H9 (cell line): ENCODE measurements at regions not wholly inside any gene's neighbourhood (a gene's known extent, or its start where the extent isn't known, plus 50 kb on each side); places are given as distances from the start of the nearest gene placed in this dataset.

ENCODE experiments used
- DNase-seq: peaks from one replicate; pipeline ENCODE4 v3.0.0-alpha.2; 2017
- H2AFZ ChIP-seq: one replicate; pipeline ENCODE4 v1.6.1; 2013; ENCODE audit warnings: mild to moderate bottlenecking, low read length, control low read depth, moderate library complexity
- H2AK5ac ChIP-seq: 2 replicates; pipeline ENCODE4 v1.6.1; 2013; ENCODE audit warnings: low read length, control low read depth, mixed read lengths; ENCODE audit not compliant: insufficient read length
- H2BK120ac ChIP-seq: one replicate; pipeline ENCODE4 v1.6.1; 2013; ENCODE audit warnings: low read depth, mild to moderate bottlenecking, low read length, control low read depth, inconsistent platforms; ENCODE audit not compliant: poor library complexity, severe bottlenecking
- H2BK12ac ChIP-seq: 2 replicates; pipeline ENCODE4 v1.6.1; 2013; ENCODE audit warnings: low read length, control low read depth, mixed read lengths, low read depth; ENCODE audit not compliant: insufficient read length
- H2BK15ac ChIP-seq: 2 replicates; pipeline ENCODE4 v1.6.1; 2013; ENCODE audit warnings: low read depth, low read length, control low read depth
- H2BK20ac ChIP-seq: one replicate; pipeline ENCODE4 v1.6.1; 2013; ENCODE audit warnings: low read depth, mild to moderate bottlenecking, low read length, control low read depth, inconsistent platforms; ENCODE audit not compliant: poor library complexity, severe bottlenecking
- H2BK5ac ChIP-seq: 2 replicates; pipeline ENCODE4 v1.6.1; 2013; ENCODE audit warnings: low read length, control low read depth, mixed read lengths; ENCODE audit not compliant: insufficient read length
- H3K14ac ChIP-seq: 2 replicates; pipeline ENCODE4 v1.6.1; 2013; ENCODE audit warnings: low read length, control low read depth; ENCODE audit not compliant: insufficient read depth
- H3K18ac ChIP-seq: 2 replicates; pipeline ENCODE4 v1.6.1; 2013; ENCODE audit warnings: low read depth, mild to moderate bottlenecking, mixed read lengths, low read length, control low read depth; ENCODE audit not compliant: insufficient read length
- H3K23ac ChIP-seq: 2 replicates; pipeline ENCODE4 v1.6.1; 2013; ENCODE audit warnings: low read length, control low read depth, mixed read lengths, low read depth; ENCODE audit not compliant: insufficient read length
- H3K23me2 ChIP-seq: 2 replicates; pipeline ENCODE4 v1.6.1; 2013; ENCODE audit warnings: low read depth, mild to moderate bottlenecking, mixed read lengths, low read length, control low read depth; ENCODE audit not compliant: insufficient read length, poor library complexity, severe bottlenecking
- H3K27ac ChIP-seq: 2 replicates; pipeline ENCODE4 v1.5.1; 2013; ENCODE audit warnings: low read length, control low read depth, mixed read lengths, low read depth; ENCODE audit not compliant: insufficient read length
- H3K27me3 ChIP-seq: 2 replicates; pipeline ENCODE4 v1.6.1; 2013; ENCODE audit warnings: low read length, control low read depth, inconsistent platforms; ENCODE audit not compliant: insufficient read depth
- H3K4ac ChIP-seq: 2 replicates; pipeline ENCODE4 v1.6.1; 2013; ENCODE audit warnings: low read depth, mild to moderate bottlenecking, control low read depth, inconsistent platforms, low read length, moderate library complexity
- H3K4me1 ChIP-seq: 2 replicates; pipeline ENCODE4 v1.6.1; 2013; ENCODE audit warnings: low read length, control low read depth, inconsistent platforms; ENCODE audit not compliant: insufficient read depth
- H3K4me2 ChIP-seq: 2 replicates; pipeline ENCODE4 v1.6.1; 2013; ENCODE audit warnings: low read length, control low read depth, mixed read lengths; ENCODE audit not compliant: insufficient read length, insufficient read depth
- H3K56ac ChIP-seq: 2 replicates; pipeline ENCODE4 v1.6.1; 2013; ENCODE audit warnings: low read depth, mild to moderate bottlenecking, mixed read lengths, low read length, control low read depth; ENCODE audit not compliant: insufficient read length
- H3K79me1 ChIP-seq: 2 replicates; pipeline ENCODE4 v1.6.1; 2013; ENCODE audit warnings: low read depth, mild to moderate bottlenecking, moderate library complexity, low read length, control low read depth, inconsistent platforms; ENCODE audit not compliant: insufficient read depth, poor library complexity, severe bottlenecking
- H3K79me2 ChIP-seq: 2 replicates; pipeline ENCODE4 v1.6.1; 2013; ENCODE audit warnings: low read length, control low read depth, inconsistent platforms; ENCODE audit not compliant: insufficient read depth
- H3K9ac ChIP-seq: 2 replicates; pipeline ENCODE4 v1.6.1; 2013; ENCODE audit warnings: low read length, control low read depth, mixed read lengths; ENCODE audit not compliant: insufficient read length; ENCODE audit errors: extremely low read depth
- H3K9me3 ChIP-seq: one replicate; pipeline ENCODE4 v1.6.1; 2013; ENCODE audit warnings: low read depth, low read length, inconsistent platforms; ENCODE audit not compliant: control insufficient read depth
- H3T11ph ChIP-seq: one replicate; pipeline ENCODE4 v1.6.1; 2013; ENCODE audit warnings: mild to moderate bottlenecking, low read length, control low read depth, inconsistent platforms
- H4K20me1 ChIP-seq: one replicate; pipeline ENCODE4 v1.6.1; 2013; ENCODE audit not compliant: control insufficient read depth, insufficient read length, insufficient read depth
- H4K5ac ChIP-seq: 2 replicates; pipeline ENCODE4 v1.6.1; 2013; ENCODE audit warnings: low read depth, mild to moderate bottlenecking, mixed read lengths, low read length, control low read depth; ENCODE audit not compliant: insufficient read length
- H4K8ac ChIP-seq: replicated peaks from 2 replicates; pipeline ENCODE4 v1.6.1; 2013; ENCODE audit warnings: low read length, control low read depth, mixed read lengths, low read depth; ENCODE audit not compliant: insufficient read length
- H4K91ac ChIP-seq: 2 replicates; pipeline ENCODE4 v1.6.1; 2013; ENCODE audit warnings: low read depth, mild to moderate bottlenecking, moderate library complexity, mixed read lengths, low read length, control low read depth; ENCODE audit not compliant: insufficient read length
- H3K27ac Mint-ChIP-seq, 3 experiments: 2 replicates in 2 of 3; 3 replicates in 1 of 3; pipeline ENCODE4 v1.8.0; 2020 to 2021; ENCODE audit warnings: mixed read lengths in 3 of 3, mild to moderate bottlenecking in 1 of 3, moderate library complexity in 1 of 3
- H3K27me3 Mint-ChIP-seq: 2 replicates; pipeline ENCODE4 v1.8.0; 2021; ENCODE audit warnings: low read depth, mild to moderate bottlenecking, moderate library complexity, mixed read lengths
- H3K36me3 Mint-ChIP-seq, 3 experiments: 2 replicates in 2 of 3; 3 replicates in 1 of 3; pipeline ENCODE4 v1.8.0; 2020 to 2021; ENCODE audit warnings: low read depth in 3 of 3, mixed read lengths in 3 of 3; ENCODE audit not compliant: insufficient read depth in 1 of 3
- H3K4me1 Mint-ChIP-seq, 2 experiments: 2 replicates each; pipeline ENCODE4 v1.8.0; 2020; ENCODE audit warnings: mixed read lengths in 2 of 2
- H3K4me3 Mint-ChIP-seq, 2 experiments: 2 replicates in 1 of 2; 3 replicates in 1 of 2; pipeline ENCODE4 v1.8.0; 2020 to 2021; ENCODE audit warnings: mild to moderate bottlenecking in 2 of 2, mixed read lengths in 2 of 2, moderate library complexity in 1 of 2
- H3K9me3 Mint-ChIP-seq, 2 experiments: 2 replicates in 1 of 2; 3 replicates in 1 of 2; pipeline ENCODE4 v1.8.0; 2020; ENCODE audit warnings: mild to moderate bottlenecking in 2 of 2, mixed read lengths in 2 of 2, moderate library complexity in 1 of 2
- CTCF ChIP-seq: fragments of 200-600 bp; sonication (generic); conservative IDR thresholded peaks from 3 replicates; pipeline ENCODE4 v1.8.0; 2021; ENCODE audit warnings: antibody characterized with exemption, mild to moderate bottlenecking
- WGBS: extraction: QIAGEN DNeasy Blood & Tissue Kit; methylation state at CpG from one replicate; pipeline ENCODE4 v1.1.7; 2013; ENCODE audit warnings: missing lambda C conversion rate, low lambda C conversion rate, mixed read lengths; ENCODE audit not compliant: insufficient read length; ENCODE audit errors: extremely low coverage; 5-methylcytosine and 5-hydroxymethylcytosine counted together

GRCh38 chr21:16116069-16116468, 386.3 kb downstream of the USP25 start:
- no peak overlapping the region for H3K4me2 ChIP-seq
- no peak overlapping the region for H2BK5ac ChIP-seq
- no peak overlapping the region for H2BK12ac ChIP-seq
- WGBS, result no CpG with 5 or more reads among the region's 2 CpGs
- H3K4ac ChIP-seq, result no peak overlapping the region
- no peak overlapping the region for H3K27ac ChIP-seq
- H4K5ac ChIP-seq, result no peak overlapping the region
- DNase-seq, result no peak
- TF ChIP-seq CTCF, result no peak
- H3K23me2 ChIP-seq, result no peaks in the 10 kb centered on the region
- no peak overlapping the region for H3K23ac ChIP-seq
- no peak overlapping the region for H2BK20ac ChIP-seq
- no peak overlapping the region for H2BK120ac ChIP-seq
- no peak overlapping the region for H3K27ac Mint-ChIP-seq
- no peak overlapping the region for H3K14ac ChIP-seq
- no peaks in the 10 kb centered on the region for H3K27me3 ChIP-seq
- no peak overlapping the region for H2AK5ac ChIP-seq
- peaks cover 4 to 8% of the 10 kb centered on the region in 2 experiments; a peak in 4 of 5 replicates for H3K9me3 Mint-ChIP-seq
- no peaks in the 10 kb centered on the region for H3K79me1 ChIP-seq
- no peaks in the 10 kb centered on the region for H3K27me3 Mint-ChIP-seq
- no peak overlapping the region for H2BK15ac ChIP-seq
- no peak overlapping the region for H4K8ac ChIP-seq
- no peak overlapping the region for H3K4me3 Mint-ChIP-seq
- no peak overlapping the region for H2AFZ ChIP-seq
- H4K20me1 ChIP-seq, result no peaks in the 10 kb centered on the region
- no peak overlapping the region for H4K91ac ChIP-seq
- H3K79me2 ChIP-seq, result no peaks in the 10 kb centered on the region
- H3K18ac ChIP-seq, result no peak overlapping the region
- H3K4me1 Mint-ChIP-seq, result peaks cover 4 to 10% of the 10 kb centered on the region in 2 experiments; a peak in 2 of 4 replicates
- no peak overlapping the region for H3T11ph ChIP-seq
- H3K36me3 Mint-ChIP-seq, result peaks cover 1 to 12% (median 2%) of the 10 kb centered on the region in 3 experiments; a peak in 6 of 7 replicates
- H3K56ac ChIP-seq, result no peak overlapping the region
- H3K9ac ChIP-seq, result no peak overlapping the region
- H3K9me3 ChIP-seq, result no peaks in the 10 kb centered on the region
- no peaks in the 10 kb centered on the region for H3K4me1 ChIP-seq
